ENCODE measurements at regions not wholly inside any gene's neighbourhood (a gene's known extent, or its start where the extent isn't known, plus 50 kb on each side); places are given as distances from the start of the nearest gene placed in this dataset.

GRCh38 chr9:121550041-121550440 lies 50.4 kb upstream of the GGTA1 start:
- no peak for DNase-seq
- no peak for TF ChIP-seq GATA1 (IDR thresholded peaks at IDR 0.05; ENCODE audit: low read depth, low read length)
- no peak for TF ChIP-seq POLR2A (IDR thresholded peaks at IDR 0.05; ENCODE audit: low read length)

- TF ChIP-seq POLR2A (IDR thresholded peaks at IDR 0.05; ENCODE audit: low read length) (no peak), GATA1 (IDR thresholded peaks at IDR 0.05; ENCODE audit: low read depth, low read length) (no peak)
- peak; percentile 56 to 73 for DNase-seq
Observed at GRCh38 chr9:121550569-121551512, 51.2 kb upstream of the GGTA1 start.

- TF ChIP-seq POLR2A (IDR thresholded peaks at IDR 0.05; ENCODE audit: low read length) = no peak
- no peak for TF ChIP-seq GATA1 (IDR thresholded peaks at IDR 0.05; ENCODE audit: low read depth, low read length)
- DNase-seq = no peak
Observed at GRCh38 chr9:121551985-121552753, 52.5 kb upstream of the GGTA1 start.

- TF ChIP-seq GATA1 (IDR thresholded peaks at IDR 0.05; ENCODE audit: low read depth, low read length) (no peak), POLR2A (IDR thresholded peaks at IDR 0.05; ENCODE audit: low read length) (no peak)
- DNase-seq = no peak
Observed at GRCh38 chr9:121556082-121556481, 56.4 kb upstream of the GGTA1 start.

GRCh38 chr9:121556580-121556979 lies 56.9 kb upstream of the GGTA1 start:
- TF ChIP-seq POLR2A (IDR thresholded peaks at IDR 0.05; ENCODE audit: low read length) (no peak), GATA1 (IDR thresholded peaks at IDR 0.05; ENCODE audit: low read depth, low read length) (no peak)
- no peak for DNase-seq

GRCh38 chr9:121557581-121558447 lies 58.2 kb upstream of the GGTA1 start:
- no peak for DNase-seq
- TF ChIP-seq GATA1 (IDR thresholded peaks at IDR 0.05; ENCODE audit: low read depth, low read length) = no peak
- TF ChIP-seq POLR2A (IDR thresholded peaks at IDR 0.05; ENCODE audit: low read length) = no peak

- no peak for DNase-seq
- no peak for TF ChIP-seq POLR2A (IDR thresholded peaks at IDR 0.05; ENCODE audit: low read length)
- no peak for TF ChIP-seq GATA1 (IDR thresholded peaks at IDR 0.05; ENCODE audit: low read depth, low read length)
Observed at GRCh38 chr9:121558473-121558872, 58.8 kb upstream of the GGTA1 start.

GRCh38 chr9:121559183-121559582 lies 59.5 kb upstream of the GGTA1 start:
- TF ChIP-seq GATA1 (IDR thresholded peaks at IDR 0.05; ENCODE audit: low read depth, low read length) = no peak
- TF ChIP-seq POLR2A (IDR thresholded peaks at IDR 0.05; ENCODE audit: low read length) = no peak
- DNase-seq = no peak

GRCh38 chr9:121560921-121561320 lies 61.3 kb upstream of the GGTA1 start:
- no peak for DNase-seq
- TF ChIP-seq POLR2A (IDR thresholded peaks at IDR 0.05; ENCODE audit: low read length) (no peak), GATA1 (IDR thresholded peaks at IDR 0.05; ENCODE audit: low read depth, low read length) (no peak)

- no peak for DNase-seq
- TF ChIP-seq GATA1 (IDR thresholded peaks at IDR 0.05; ENCODE audit: low read depth, low read length) = no peak
- TF ChIP-seq POLR2A (IDR thresholded peaks at IDR 0.05; ENCODE audit: low read length) = no peak
Observed at GRCh38 chr9:121561385-121562222, 62.0 kb upstream of the GGTA1 start.

GRCh38 chr9:121562301-121562700 lies 62.7 kb upstream of the GGTA1 start:
- TF ChIP-seq GATA1 (IDR thresholded peaks at IDR 0.05; ENCODE audit: low read depth, low read length) (no peak), POLR2A (IDR thresholded peaks at IDR 0.05; ENCODE audit: low read length) (no peak)

GRCh38 chr9:121563425-121563824 lies 63.8 kb upstream of the GGTA1 start:
- DNase-seq = no peak
- TF ChIP-seq POLR2A (IDR thresholded peaks at IDR 0.05; ENCODE audit: low read length) (no peak), GATA1 (IDR thresholded peaks at IDR 0.05; ENCODE audit: low read depth, low read length) (no peak)

More at GRCh38 chr9:121562301-121562700, 62.7 kb upstream of the GGTA1 start:
- no peak for DNase-seq
